ENCODE measurements at regions not wholly inside any gene's neighbourhood (a gene's known extent, or its start where the extent isn't known, plus 50 kb on each side); places are given as distances from the start of the nearest gene placed in this dataset.

DNA sequence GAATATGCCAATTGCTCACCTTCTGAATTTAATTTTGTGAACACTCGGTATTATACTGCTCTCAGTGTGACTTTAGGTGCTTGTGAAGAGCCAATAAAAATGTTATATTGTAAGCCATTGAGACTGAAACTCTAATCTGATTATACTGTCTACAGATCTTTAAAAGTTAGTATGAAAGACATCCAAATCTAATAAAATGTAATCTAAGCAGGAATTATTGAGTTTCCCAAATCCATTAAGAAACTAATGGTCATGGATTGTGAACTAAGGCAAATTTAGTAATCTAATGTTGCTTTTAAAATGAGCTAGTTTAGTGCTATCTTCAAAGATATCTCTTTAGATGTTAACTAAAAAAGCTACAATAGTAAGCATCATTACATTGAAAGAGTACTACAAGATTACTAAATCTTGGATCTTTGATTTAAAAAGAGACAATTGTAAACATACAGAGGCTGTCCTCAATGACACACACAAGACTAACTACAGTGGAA lies 1132.4 kb upstream of the B3GALT2 start:
- Histone ChIP-seq H3K27ac (no peak overlapping the region), H3K4me1 (no peaks in the 10 kb centered on the region), H3K4me3 (no peak overlapping the region), H3K27me3 (no peaks in the 10 kb centered on the region), H3K36me3 (no peaks in the 10 kb centered on the region), H3K9me3 (no peaks in the 10 kb centered on the region)
- WGBS, 4 donors = 67 to 85% (median 79%) methylated on average over 1 of the region's 1 CpG
- DNase-seq (no peak), ATAC-seq (no peak)
- TF ChIP-seq, protein P1, sequence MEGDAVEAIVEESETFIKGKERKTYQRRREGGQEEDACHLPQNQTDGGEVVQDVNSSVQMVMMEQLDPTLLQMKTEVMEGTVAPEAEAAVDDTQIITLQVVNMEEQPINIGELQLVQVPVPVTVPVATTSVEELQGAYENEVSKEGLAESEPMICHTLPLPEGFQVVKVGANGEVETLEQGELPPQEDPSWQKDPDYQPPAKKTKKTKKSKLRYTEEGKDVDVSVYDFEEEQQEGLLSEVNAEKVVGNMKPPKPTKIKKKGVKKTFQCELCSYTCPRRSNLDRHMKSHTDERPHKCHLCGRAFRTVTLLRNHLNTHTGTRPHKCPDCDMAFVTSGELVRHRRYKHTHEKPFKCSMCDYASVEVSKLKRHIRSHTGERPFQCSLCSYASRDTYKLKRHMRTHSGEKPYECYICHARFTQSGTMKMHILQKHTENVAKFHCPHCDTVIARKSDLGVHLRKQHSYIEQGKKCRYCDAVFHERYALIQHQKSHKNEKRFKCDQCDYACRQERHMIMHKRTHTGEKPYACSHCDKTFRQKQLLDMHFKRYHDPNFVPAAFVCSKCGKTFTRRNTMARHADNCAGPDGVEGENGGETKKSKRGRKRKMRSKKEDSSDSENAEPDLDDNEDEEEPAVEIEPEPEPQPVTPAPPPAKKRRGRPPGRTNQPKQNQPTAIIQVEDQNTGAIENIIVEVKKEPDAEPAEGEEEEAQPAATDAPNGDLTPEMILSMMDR (IDR thresholded peaks at IDR 0.05) = no peak
- no peak for TF ChIP-seq POLR2A (IDR thresholded peaks at IDR 0.05)
- intact Hi-C loops (cut with DNase I) = no loop called here

DNA sequence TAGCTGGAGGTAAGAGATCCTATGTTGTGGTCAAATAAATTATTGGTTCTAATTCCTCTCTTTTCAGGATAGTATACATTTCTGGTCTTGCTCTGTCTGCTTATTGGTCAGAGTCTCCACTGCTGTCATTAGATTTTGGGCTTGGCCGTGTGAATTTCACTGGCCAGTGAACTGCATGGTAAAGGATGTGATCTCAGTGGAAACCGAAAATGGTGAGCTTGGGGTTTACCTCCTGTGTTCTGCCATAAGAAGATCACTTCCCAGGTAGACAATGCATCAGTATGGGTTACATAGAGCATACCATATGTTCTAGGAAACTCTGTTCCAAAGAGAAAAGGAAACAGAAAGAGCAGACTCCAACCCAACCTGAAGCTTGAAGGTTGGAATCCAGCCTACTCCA lies 1123.3 kb upstream of the B3GALT2 start:
- intact Hi-C loops (cut with DNase I) = no loop called here
- Histone ChIP-seq H3K27me3 (no peaks in the 10 kb centered on the region), H3K9me3 (no peaks in the 10 kb centered on the region), H3K4me3 (no peak overlapping the region), H3K4me1 (no peaks in the 10 kb centered on the region), H3K36me3 (no peaks in the 10 kb centered on the region), H3K27ac (no peak overlapping the region)
- DNase-seq (no peak), ATAC-seq (no peak)
- WGBS, 4 donors = 76 to 85% (median 81%) methylated on average over 2 of the region's 2 CpGs
- TF ChIP-seq, protein P1 (IDR thresholded peaks at IDR 0.05) = no peak
- TF ChIP-seq POLR2A (IDR thresholded peaks at IDR 0.05) = no peak

DNA sequence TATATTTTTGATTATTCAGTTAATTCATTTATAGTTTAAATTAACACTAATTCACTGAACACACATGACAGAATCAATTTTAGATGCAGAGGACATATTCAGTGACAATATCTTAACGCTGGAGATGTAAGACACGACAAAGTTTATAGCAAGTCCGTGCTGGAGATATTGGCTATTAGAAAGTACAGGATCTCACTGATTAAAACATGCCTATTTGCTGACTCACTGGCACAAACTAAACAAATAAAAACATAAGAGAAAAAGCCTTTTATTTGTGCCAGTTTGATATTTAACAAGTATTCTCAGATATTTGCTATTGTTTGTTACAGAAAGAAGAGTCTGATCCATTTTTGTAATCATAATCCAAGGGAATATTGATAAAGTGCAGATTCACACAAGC lies 1122.9 kb upstream of the B3GALT2 start:
- Histone ChIP-seq H3K36me3 (no peaks in the 10 kb centered on the region), H3K4me3 (no peak overlapping the region), H3K4me1 (no peaks in the 10 kb centered on the region), H3K9me3 (no peaks in the 10 kb centered on the region), H3K27me3 (no peaks in the 10 kb centered on the region), H3K27ac (no peak overlapping the region)
- 65 to 84% (median 80%) methylated on average over 3 of the region's 3 CpGs for WGBS, 4 donors
- intact Hi-C loops (cut with DNase I) = no loop called here
- TF ChIP-seq, protein P1 (IDR thresholded peaks at IDR 0.05) = no peak
- TF ChIP-seq POLR2A (IDR thresholded peaks at IDR 0.05) = no peak
- DNase-seq = no peak
- ATAC-seq = no peak

DNA sequence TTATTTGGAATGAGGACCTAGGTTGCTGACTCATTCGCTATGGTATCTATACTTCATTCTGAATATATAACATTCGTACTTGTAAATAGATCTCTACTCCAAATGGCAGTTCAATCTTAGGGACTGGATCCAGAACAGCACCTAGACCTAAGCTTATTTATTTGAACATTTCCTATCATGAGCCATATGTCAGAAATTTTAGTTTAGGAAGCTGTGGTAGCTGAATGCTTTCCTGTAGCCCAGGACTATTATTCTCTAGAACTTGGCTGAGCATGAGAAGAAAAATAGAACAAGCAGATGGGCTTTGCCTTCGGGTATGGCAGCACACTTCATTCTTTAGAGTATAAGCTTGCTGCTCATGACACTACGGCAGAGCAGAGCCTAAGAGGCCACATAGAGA lies 1114.4 kb upstream of the B3GALT2 start:
- no peak for ATAC-seq
- Histone ChIP-seq H3K4me1 (no peaks in the 10 kb centered on the region), H3K4me3 (no peak overlapping the region), H3K9me3 (no peaks in the 10 kb centered on the region), H3K27me3 (no peaks in the 10 kb centered on the region), H3K36me3 (no peaks in the 10 kb centered on the region), H3K27ac (no peak overlapping the region)
- intact Hi-C loops (cut with DNase I) = no loop called here
- TF ChIP-seq, protein P1 (IDR thresholded peaks at IDR 0.05) = no peak
- no peak for TF ChIP-seq POLR2A (IDR thresholded peaks at IDR 0.05)
- DNase-seq = no peak
- 77 to 81% (median 80%) methylated on average over 4 of the region's 4 CpGs for WGBS, 4 donors

All from heart left ventricle (tissue), 16 donors.